HG03139 (cell line): ENCODE measurements at regions not wholly inside any gene's neighbourhood (a gene's known extent, or its start where the extent isn't known, plus 50 kb on each side); places are given as distances from the start of the nearest gene placed in this dataset.

ENCODE experiments used
- ATAC-seq: cut with Tn5 transposase; IDR thresholded peaks from one replicate; pipeline ENCODE4 v1.9.1; 2021; ENCODE audit not compliant: unreplicated experiment

DNA sequence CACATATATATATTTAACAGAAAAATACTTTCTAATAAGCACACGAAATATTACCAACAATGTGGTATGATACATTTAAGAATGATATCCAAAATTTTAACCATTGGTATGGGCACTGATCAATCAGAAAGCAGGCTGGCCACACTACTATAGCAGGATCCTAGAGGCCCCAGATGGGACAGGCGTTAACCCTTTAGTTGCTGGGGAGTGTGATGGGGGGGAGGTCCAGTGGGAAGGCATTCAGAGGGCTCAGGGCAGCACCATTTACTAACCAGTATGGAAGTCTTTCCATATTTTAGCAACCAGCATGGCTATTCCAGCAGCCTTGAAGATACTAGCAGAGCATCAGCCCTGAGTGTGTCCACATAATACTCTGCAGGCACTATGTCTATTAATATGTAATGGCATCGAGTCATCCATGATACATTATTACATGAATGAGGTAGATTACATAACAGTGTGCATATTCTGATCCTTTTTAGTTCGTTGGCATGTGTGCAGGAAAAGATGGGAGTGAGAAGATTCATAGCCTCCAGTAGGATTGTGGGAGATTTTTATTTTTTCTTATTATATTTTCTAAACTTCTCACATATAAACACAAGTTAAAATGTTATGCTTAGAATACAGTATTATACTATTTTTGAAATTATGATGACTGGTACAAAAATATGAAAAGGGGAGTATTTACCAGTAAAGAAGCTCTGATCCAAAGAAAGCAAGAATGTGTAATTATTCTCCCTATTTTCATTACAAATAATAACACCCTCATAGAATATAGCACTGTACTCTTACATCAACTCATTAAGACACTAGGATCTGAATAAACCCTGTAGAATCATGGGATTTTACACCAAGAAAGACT lies 78.9 kb downstream of the FAM217A start:
- no peak for ATAC-seq

GRCh38 chr6:4004249-4004648 lies 74.7 kb downstream of the FAM217A start:
- no peak for ATAC-seq

- no peak for ATAC-seq
Observed at GRCh38 chr6:4008324-4009047, 70.5 kb downstream of the FAM217A start.

GRCh38 chr6:4009486-4009885 lies 69.5 kb downstream of the FAM217A start:
- no peak for ATAC-seq

DNA sequence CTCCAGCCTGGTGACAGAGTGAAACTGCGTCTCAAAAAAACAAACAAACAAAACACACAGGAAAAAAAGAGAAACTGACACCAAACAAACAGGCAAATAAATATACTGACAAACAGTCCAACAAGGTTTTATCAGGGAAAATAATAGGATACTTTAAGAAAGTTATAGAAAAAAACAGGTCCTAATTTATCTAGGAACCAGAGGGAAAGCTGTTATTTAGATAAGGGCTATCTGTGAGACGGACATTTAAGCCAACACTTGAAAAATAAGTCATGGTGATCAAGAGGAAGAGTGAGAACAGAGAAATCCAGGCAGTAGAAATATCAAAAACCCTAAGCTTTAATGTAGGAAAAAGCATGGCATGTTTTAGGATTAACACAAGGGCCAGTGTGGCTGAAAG lies 68.9 kb downstream of the FAM217A start:
- no peak for ATAC-seq

DNA sequence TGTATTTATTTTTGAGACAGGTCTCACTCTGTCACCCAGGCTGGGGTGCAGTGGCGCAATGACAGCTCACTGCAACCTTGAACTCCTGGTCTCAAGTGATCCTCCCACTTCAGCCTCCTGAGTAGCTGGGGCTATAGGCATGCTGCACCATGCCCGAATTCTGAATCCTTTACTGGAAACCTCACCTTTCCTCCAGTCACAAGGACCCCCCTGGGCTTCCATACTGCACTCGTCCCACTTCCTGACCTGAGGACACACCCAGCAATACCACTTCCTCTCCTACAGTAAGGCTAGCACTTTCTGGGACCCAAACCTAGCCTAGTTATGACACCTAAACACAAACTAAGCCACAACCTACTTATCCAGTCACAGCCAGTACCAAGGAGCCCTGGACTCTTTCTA lies 68.2 kb downstream of the FAM217A start:
- no peak for ATAC-seq

DNA sequence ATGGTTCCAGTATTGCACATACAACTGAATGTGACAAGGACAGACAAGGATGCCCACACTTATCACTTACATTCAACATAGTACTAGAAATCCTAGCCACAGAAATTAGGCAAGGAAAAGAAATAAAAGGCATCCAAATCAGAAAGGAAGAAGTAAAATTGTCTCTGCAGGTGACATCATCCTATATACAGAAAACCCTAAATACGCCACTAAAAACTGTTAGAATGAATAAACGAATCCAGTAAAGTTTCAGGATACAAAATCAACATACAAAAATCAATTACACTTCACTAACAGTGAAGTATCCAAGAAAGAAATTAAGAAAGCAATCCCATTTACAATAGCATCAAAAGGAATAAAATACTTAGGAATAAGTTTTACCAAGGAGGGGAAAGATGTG lies 66.1 kb downstream of the FAM217A start:
- no peak for ATAC-seq

DNA sequence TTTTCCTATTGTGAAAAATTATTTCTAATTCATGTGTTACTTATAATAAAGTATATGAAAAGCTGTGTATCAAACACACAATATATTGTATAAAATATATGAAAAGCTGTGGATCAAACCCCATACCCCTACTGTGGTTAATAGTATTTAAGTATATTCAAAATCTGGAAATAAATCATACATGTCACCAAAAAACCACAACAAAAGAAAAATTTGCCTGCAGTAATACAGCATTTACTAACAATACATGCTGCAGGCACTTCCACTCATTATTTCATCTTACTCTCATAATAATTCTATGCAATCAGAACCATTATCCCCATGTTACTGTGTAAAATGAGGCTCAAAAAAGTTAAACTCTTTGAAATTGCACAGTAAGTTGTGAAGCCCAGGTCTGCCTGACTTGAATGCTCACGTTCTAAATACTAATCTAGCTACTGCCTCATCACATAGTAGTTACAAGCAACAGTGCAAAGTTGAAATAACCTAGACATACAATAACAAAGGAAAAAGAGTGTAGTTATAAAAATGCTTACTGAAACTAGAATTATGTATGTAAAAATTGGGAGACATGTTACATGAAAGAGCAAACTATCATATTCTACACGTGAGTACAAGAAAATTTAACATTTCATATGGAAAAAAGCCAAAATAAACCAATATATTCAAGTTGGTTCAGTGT lies 61.7 kb downstream of the FAM217A start:
- no peak for ATAC-seq

DNA sequence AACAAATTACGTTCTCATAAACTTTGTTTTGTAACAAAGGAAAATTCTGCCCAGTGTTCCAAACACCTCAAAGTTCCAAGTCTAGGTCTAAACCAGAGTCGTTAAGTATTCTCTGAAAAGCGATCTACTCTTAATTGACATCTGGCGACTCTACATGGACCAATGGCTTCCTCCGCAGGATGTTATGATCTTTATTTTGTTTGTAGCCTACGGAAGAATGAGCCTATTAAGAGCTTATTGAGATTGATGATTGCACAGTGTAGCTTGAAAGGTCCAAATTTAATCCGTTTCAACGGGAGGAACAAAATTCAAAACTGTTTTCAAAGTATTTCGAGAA lies 61.1 kb downstream of the FAM217A start:
- no peak for ATAC-seq

GRCh38 chr6:4018171-4018923 lies 60.6 kb downstream of the FAM217A start:
- peak; percentile 55 for ATAC-seq
